Activated CD8-positive, alpha-beta memory T cell treated with anti-CD3 and anti-CD28 coated beads, Interleukin-2, amount 10 ng/mL, durations not matched to agents 7 days and 5 days (primary cell): ENCODE measurements at regions not wholly inside any gene's neighbourhood (a gene's known extent, or its start where the extent isn't known, plus 50 kb on each side); places are given as distances from the start of the nearest gene placed in this dataset.

ENCODE experiments used
- ATAC-seq: fragments of 150-1000 bp; cut with Tn5 transposase; one replicate; pipeline ENCODE4 v1.10.0; 2021; ENCODE audit warnings: moderate library complexity
- CTCF ChIA-PET: fragments of 350-600 bp; sonication (Branson Sonifier 250); formaldehyde crosslinking; loops from one replicate; lab custom pipeline; 2021; ENCODE audit warnings: antibody characterized with exemption; lab: Charles Lee
- DNase-seq: peaks from one replicate; pipeline ENCODE4 v3.0.0-alpha.2; 2020
- H3K27ac Mint-ChIP-seq: one replicate; pipeline ENCODE4 v1.8.0; 2021; ENCODE audit warnings: mild to moderate bottlenecking, mixed read lengths
- H3K27me3 Mint-ChIP-seq: one replicate; pipeline ENCODE4 v1.8.0; 2021; ENCODE audit warnings: mixed read lengths
- H3K36me3 Mint-ChIP-seq: one replicate; pipeline ENCODE4 v1.8.0; 2021; ENCODE audit warnings: mild to moderate bottlenecking, mixed read lengths
- H3K4me1 Mint-ChIP-seq: one replicate; pipeline ENCODE4 v1.8.0; 2021; ENCODE audit warnings: mixed read lengths
- H3K4me3 Mint-ChIP-seq: one replicate; pipeline ENCODE4 v1.8.0; 2021; ENCODE audit warnings: mild to moderate bottlenecking, moderate library complexity, mixed read lengths
- H3K9me3 Mint-ChIP-seq: one replicate; pipeline ENCODE4 v1.8.0; 2022; ENCODE audit warnings: low read depth, mixed read lengths

- CTCF ChIA-PET: no interaction called here
- DNase-seq (no peak), ATAC-seq (no peak)
- peaks cover 14% of the 10 kb centered on the region for H3K9me3 Mint-ChIP-seq
- peaks cover 3% of the 10 kb centered on the region for H3K36me3 Mint-ChIP-seq
- no peaks in the 10 kb centered on the region for H3K27me3 Mint-ChIP-seq
- H3K4me3 Mint-ChIP-seq: no peak overlapping the region
- no peaks in the 10 kb centered on the region for H3K4me1 Mint-ChIP-seq
- H3K27ac Mint-ChIP-seq: no peak overlapping the region
Observed at GRCh38 chr6:15798533-15799255, 135.9 kb upstream of the DTNBP1 start.

GRCh38 chr6:15796844-15797243 lies 134.0 kb upstream of the DTNBP1 start:
- ATAC-seq: no peak
- Mint-ChIP-seq H3K9me3 (peaks cover 14% of the 10 kb centered on the region), H3K27ac (no peak overlapping the region), H3K4me3 (no peak overlapping the region), H3K36me3 (peaks cover 3% of the 10 kb centered on the region), H3K4me1 (no peaks in the 10 kb centered on the region), H3K27me3 (no peaks in the 10 kb centered on the region)
- no peak for DNase-seq
- CTCF ChIA-PET: no interaction called here

GRCh38 chr6:15796130-15796771 lies 133.4 kb upstream of the DTNBP1 start:
- H3K36me3 Mint-ChIP-seq: peaks cover 3% of the 10 kb centered on the region
- no peak overlapping the region for H3K4me3 Mint-ChIP-seq
- H3K4me1 Mint-ChIP-seq: no peaks in the 10 kb centered on the region
- ATAC-seq: no peak
- H3K27ac Mint-ChIP-seq: no peak overlapping the region
- CTCF ChIA-PET: interaction anchor here (0.7 to 1.1 kb wide), 2 partner anchors 66 to 105 kb away, joined by 4 to 6 read pairs; no protein-coding TSS in a partner anchor
- peaks cover 14% of the 10 kb centered on the region for H3K9me3 Mint-ChIP-seq
- no peak for DNase-seq
- H3K27me3 Mint-ChIP-seq: no peaks in the 10 kb centered on the region

- CTCF ChIA-PET: no interaction called here
- no peak overlapping the region for H3K4me3 Mint-ChIP-seq
Observed at GRCh38 chr6:15793826-15794225, 131.0 kb upstream of the DTNBP1 start.

GRCh38 chr6:15793288-15793687 lies 130.5 kb upstream of the DTNBP1 start:
- no peak for ATAC-seq

More at GRCh38 chr6:15793826-15794225, 131.0 kb upstream of the DTNBP1 start:
- DNase-seq (no peak), ATAC-seq (no peak)
- Mint-ChIP-seq H3K9me3 (peaks cover 14% of the 10 kb centered on the region), H3K27ac (no peak overlapping the region), H3K36me3 (peaks cover 3% of the 10 kb centered on the region), H3K27me3 (no peaks in the 10 kb centered on the region), H3K4me1 (no peaks in the 10 kb centered on the region)

GRCh38 chr6:15792842-15793241 lies 130.0 kb upstream of the DTNBP1 start:
- Mint-ChIP-seq H3K4me1 (no peaks in the 10 kb centered on the region), H3K4me3 (no peak overlapping the region), H3K36me3 (peaks cover 3% of the 10 kb centered on the region), H3K27me3 (no peaks in the 10 kb centered on the region), H3K27ac (no peak overlapping the region), H3K9me3 (peaks cover 7% of the 10 kb centered on the region)
- no peak for DNase-seq
- CTCF ChIA-PET: no interaction called here
- no peak for ATAC-seq

More at GRCh38 chr6:15793288-15793687, 130.5 kb upstream of the DTNBP1 start:
- Mint-ChIP-seq H3K9me3 (peaks cover 12% of the 10 kb centered on the region), H3K27ac (no peak overlapping the region), H3K27me3 (no peaks in the 10 kb centered on the region), H3K4me1 (no peaks in the 10 kb centered on the region), H3K4me3 (no peak overlapping the region), H3K36me3 (peaks cover 3% of the 10 kb centered on the region)
- CTCF ChIA-PET: no interaction called here
- no peak for DNase-seq

- H3K4me3 Mint-ChIP-seq: no peak overlapping the region
- H3K27me3 Mint-ChIP-seq: no peaks in the 10 kb centered on the region
- H3K4me1 Mint-ChIP-seq: no peaks in the 10 kb centered on the region
- no peak for DNase-seq
- no peak overlapping the region for H3K27ac Mint-ChIP-seq
- H3K36me3 Mint-ChIP-seq: no peaks in the 10 kb centered on the region
- ATAC-seq: no peak
- peaks cover 3% of the 10 kb centered on the region for H3K9me3 Mint-ChIP-seq
- CTCF ChIA-PET: no interaction called here
Observed at GRCh38 chr6:15791448-15792181, 128.8 kb upstream of the DTNBP1 start.

GRCh38 chr6:15790116-15790515 lies 127.3 kb upstream of the DTNBP1 start:
- no peak for ATAC-seq
- CTCF ChIA-PET: interaction anchor here (0.6 kb wide), 1 partner anchor 97 kb away, joined by 4 read pairs; no protein-coding TSS in a partner anchor
- Mint-ChIP-seq H3K36me3 (no peaks in the 10 kb centered on the region), H3K4me1 (no peaks in the 10 kb centered on the region), H3K9me3 (peaks cover 2% of the 10 kb centered on the region), H3K4me3 (no peak overlapping the region), H3K27ac (no peak overlapping the region), H3K27me3 (no peaks in the 10 kb centered on the region)
- no peak for DNase-seq

- DNase-seq (no peak), ATAC-seq (no peak)
- H3K27me3 Mint-ChIP-seq: no peaks in the 10 kb centered on the region
- no peaks in the 10 kb centered on the region for H3K36me3 Mint-ChIP-seq
- peaks cover 2% of the 10 kb centered on the region for H3K9me3 Mint-ChIP-seq
- no peak overlapping the region for H3K4me3 Mint-ChIP-seq
- no peak overlapping the region for H3K27ac Mint-ChIP-seq
- CTCF ChIA-PET: interaction anchor here (1.8 kb wide), 1 partner anchor 11 kb away, joined by 4 read pairs; no protein-coding TSS in a partner anchor
- no peaks in the 10 kb centered on the region for H3K4me1 Mint-ChIP-seq
Observed at GRCh38 chr6:15786846-15787245, 124.0 kb upstream of the DTNBP1 start.

GRCh38 chr6:15783484-15783883 lies 120.7 kb upstream of the DTNBP1 start:
- H3K9me3 Mint-ChIP-seq: peaks cover 2% of the 10 kb centered on the region
- CTCF ChIA-PET: no interaction called here
- H3K36me3 Mint-ChIP-seq: no peaks in the 10 kb centered on the region
- no peak for DNase-seq
- H3K27me3 Mint-ChIP-seq: no peaks in the 10 kb centered on the region
- ATAC-seq: no peak
- no peak overlapping the region for H3K4me3 Mint-ChIP-seq
- no peak overlapping the region for H3K27ac Mint-ChIP-seq
- peaks cover 2% of the 10 kb centered on the region for H3K4me1 Mint-ChIP-seq

GRCh38 chr6:15781890-15782289 lies 119.1 kb upstream of the DTNBP1 start:
- no peak overlapping the region for H3K27ac Mint-ChIP-seq
- H3K36me3 Mint-ChIP-seq: no peaks in the 10 kb centered on the region
- no peak overlapping the region for H3K4me3 Mint-ChIP-seq
- CTCF ChIA-PET: interaction anchor here (0.9 to 1.2 kb wide), 2 partner anchors 346 to 401 kb away, joined by 3 read pairs; no protein-coding TSS in a partner anchor
- peaks cover 9% of the 10 kb centered on the region for H3K4me1 Mint-ChIP-seq
- ATAC-seq (no peak), DNase-seq (no peak)
- H3K9me3 Mint-ChIP-seq: peaks cover 2% of the 10 kb centered on the region
- no peaks in the 10 kb centered on the region for H3K27me3 Mint-ChIP-seq

GRCh38 chr6:15781333-15781732 lies 118.5 kb upstream of the DTNBP1 start:
- DNase-seq: no peak
- CTCF ChIA-PET: interaction anchor here (0.6 to 1.2 kb wide), 2 partner anchors 57 to 347 kb away, joined by 3 read pairs; no protein-coding TSS in a partner anchor
- ATAC-seq: no peak
- Mint-ChIP-seq H3K4me1 (peaks cover 15% of the 10 kb centered on the region), H3K9me3 (peaks cover 2% of the 10 kb centered on the region), H3K36me3 (no peaks in the 10 kb centered on the region), H3K4me3 (no peak overlapping the region), H3K27ac (no peak overlapping the region), H3K27me3 (no peaks in the 10 kb centered on the region)

GRCh38 chr6:15780437-15780836 lies 117.6 kb upstream of the DTNBP1 start:
- ATAC-seq (no peak), DNase-seq (no peak)
- CTCF ChIA-PET: no interaction called here
- Mint-ChIP-seq H3K4me1 (peaks cover 23% of the 10 kb centered on the region), H3K27ac (no peak overlapping the region), H3K36me3 (no peaks in the 10 kb centered on the region), H3K9me3 (peaks cover under 1% of the 10 kb centered on the region), H3K27me3 (no peaks in the 10 kb centered on the region), H3K4me3 (no peak overlapping the region)
